HFFc6 (cell line): ENCODE measurements at regions not wholly inside any gene's neighbourhood (a gene's known extent, or its start where the extent isn't known, plus 50 kb on each side); places are given as distances from the start of the nearest gene placed in this dataset.

Experiments used
- DNase-seq: peaks from one replicate; pipeline ENCODE4 v3.0.0-alpha.2; 2018
- H3K27ac Mint-ChIP-seq: 2 replicates; pipeline ENCODE4 v1.8.0; 2020; ENCODE audit warnings: mild to moderate bottlenecking, mixed read lengths
- H3K27me3 Mint-ChIP-seq: 2 replicates; pipeline ENCODE4 v1.8.0; 2021; ENCODE audit warnings: mild to moderate bottlenecking, moderate library complexity, mixed read lengths; ENCODE audit not compliant: insufficient read depth
- H3K36me3 Mint-ChIP-seq: 2 replicates; pipeline ENCODE4 v1.8.0; 2021; ENCODE audit warnings: low read depth, mixed read lengths
- H3K4me1 Mint-ChIP-seq: 2 replicates; pipeline ENCODE4 v1.8.0; 2020; ENCODE audit warnings: low read depth, mixed read lengths
- H3K4me3 Mint-ChIP-seq: 2 replicates; pipeline ENCODE4 v1.8.0; 2020; ENCODE audit warnings: mild to moderate bottlenecking, moderate library complexity, mixed read lengths
- H3K9me3 Mint-ChIP-seq: 2 replicates; pipeline ENCODE4 v1.8.0; 2020; ENCODE audit warnings: mild to moderate bottlenecking, mixed read lengths
- TF ChIP-seq, protein P1 (sequence below): fragments of 200-600 bp; sonication (generic); IDR thresholded peaks from 2 replicates; pipeline ENCODE4 v1.5.0; 2021; ENCODE audit warnings: antibody characterized with exemption, mild to moderate bottlenecking

GRCh38 chr4:81769244-81769643, 297.5 kb upstream of the RASGEF1B start:
- Mint-ChIP-seq H3K4me1 (no peaks in the 10 kb centered on the region), H3K27ac (no peak overlapping the region), H3K4me3 (no peak overlapping the region), H3K36me3 (no peaks in the 10 kb centered on the region), H3K9me3 (peaks cover 20% of the 10 kb centered on the region), H3K27me3 (peaks cover 2% of the 10 kb centered on the region; the same call in 1 of the 2 replicates)
- TF ChIP-seq, protein P1, sequence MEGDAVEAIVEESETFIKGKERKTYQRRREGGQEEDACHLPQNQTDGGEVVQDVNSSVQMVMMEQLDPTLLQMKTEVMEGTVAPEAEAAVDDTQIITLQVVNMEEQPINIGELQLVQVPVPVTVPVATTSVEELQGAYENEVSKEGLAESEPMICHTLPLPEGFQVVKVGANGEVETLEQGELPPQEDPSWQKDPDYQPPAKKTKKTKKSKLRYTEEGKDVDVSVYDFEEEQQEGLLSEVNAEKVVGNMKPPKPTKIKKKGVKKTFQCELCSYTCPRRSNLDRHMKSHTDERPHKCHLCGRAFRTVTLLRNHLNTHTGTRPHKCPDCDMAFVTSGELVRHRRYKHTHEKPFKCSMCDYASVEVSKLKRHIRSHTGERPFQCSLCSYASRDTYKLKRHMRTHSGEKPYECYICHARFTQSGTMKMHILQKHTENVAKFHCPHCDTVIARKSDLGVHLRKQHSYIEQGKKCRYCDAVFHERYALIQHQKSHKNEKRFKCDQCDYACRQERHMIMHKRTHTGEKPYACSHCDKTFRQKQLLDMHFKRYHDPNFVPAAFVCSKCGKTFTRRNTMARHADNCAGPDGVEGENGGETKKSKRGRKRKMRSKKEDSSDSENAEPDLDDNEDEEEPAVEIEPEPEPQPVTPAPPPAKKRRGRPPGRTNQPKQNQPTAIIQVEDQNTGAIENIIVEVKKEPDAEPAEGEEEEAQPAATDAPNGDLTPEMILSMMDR, result no peak
- DNase-seq, result no peak

- peaks cover 22% of the 10 kb centered on the region for H3K9me3 Mint-ChIP-seq
- no peak for DNase-seq
- H3K27ac Mint-ChIP-seq, result no peak overlapping the region
- no peaks in the 10 kb centered on the region for H3K36me3 Mint-ChIP-seq
- H3K4me1 Mint-ChIP-seq, result no peaks in the 10 kb centered on the region
- H3K27me3 Mint-ChIP-seq, result no peaks in the 10 kb centered on the region
- no peak overlapping the region for H3K4me3 Mint-ChIP-seq
- TF ChIP-seq, protein P1, result no peak
Measured at GRCh38 chr4:81758574-81759264, 287.0 kb upstream of the RASGEF1B start.

GRCh38 chr4:81757691-81758090, 286.0 kb upstream of the RASGEF1B start:
- H3K4me3 Mint-ChIP-seq, result no peak overlapping the region
- H3K4me1 Mint-ChIP-seq, result no peaks in the 10 kb centered on the region
- no peaks in the 10 kb centered on the region for H3K36me3 Mint-ChIP-seq
- DNase-seq, result no peak
- no peaks in the 10 kb centered on the region for H3K27me3 Mint-ChIP-seq
- TF ChIP-seq, protein P1, result no peak
- no peak overlapping the region for H3K27ac Mint-ChIP-seq
- peaks cover 24% of the 10 kb centered on the region for H3K9me3 Mint-ChIP-seq

DNA sequence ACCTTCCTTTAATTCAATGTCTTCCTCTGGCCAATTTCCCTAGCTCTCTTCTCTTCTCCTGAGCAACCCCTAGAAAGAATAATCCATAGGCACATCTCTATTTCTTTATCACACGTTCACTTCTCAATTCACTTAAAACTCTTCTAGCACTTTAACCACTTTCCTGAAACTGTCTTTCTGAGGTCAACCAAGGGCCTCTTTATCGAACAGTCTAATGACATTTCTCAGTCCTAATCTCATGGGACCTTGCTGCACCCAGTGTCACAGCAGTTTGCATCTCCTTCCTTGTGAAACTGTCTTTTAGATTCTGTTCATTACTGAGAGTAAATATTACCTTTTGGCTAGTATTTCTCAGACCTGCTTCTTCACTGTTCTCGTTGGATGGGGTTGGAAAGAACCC, 285.3 kb upstream of the RASGEF1B start:
- H3K4me3 Mint-ChIP-seq, result no peak overlapping the region
- H3K36me3 Mint-ChIP-seq, result no peaks in the 10 kb centered on the region
- no peak for DNase-seq
- H3K9me3 Mint-ChIP-seq, result peaks cover 17% of the 10 kb centered on the region
- H3K4me1 Mint-ChIP-seq, result no peaks in the 10 kb centered on the region
- H3K27me3 Mint-ChIP-seq, result no peaks in the 10 kb centered on the region
- TF ChIP-seq, protein P1, result no peak
- no peak overlapping the region for H3K27ac Mint-ChIP-seq

DNA sequence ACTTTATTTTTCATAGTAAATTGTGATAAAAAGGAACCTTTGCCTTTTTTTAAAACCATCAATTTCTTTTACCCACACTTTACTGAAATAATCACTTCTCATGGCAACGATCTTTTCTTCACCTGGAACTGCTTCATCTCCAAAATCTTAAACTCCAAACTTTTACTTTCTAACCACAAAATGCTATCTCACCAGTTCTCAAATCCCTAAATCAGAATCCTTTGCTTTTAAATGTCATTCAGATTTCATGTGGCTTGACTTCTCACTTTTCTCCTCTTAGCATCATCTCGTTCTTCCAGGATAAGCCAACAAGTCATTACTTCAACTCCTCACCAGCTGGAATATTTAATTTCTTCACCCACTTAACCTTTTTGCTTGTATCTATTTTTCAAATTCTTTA, 284.3 kb upstream of the RASGEF1B start:
- H3K4me1 Mint-ChIP-seq, result no peaks in the 10 kb centered on the region
- H3K4me3 Mint-ChIP-seq, result no peak overlapping the region
- TF ChIP-seq, protein P1, result no peak
- no peak for DNase-seq
- H3K9me3 Mint-ChIP-seq, result peaks cover 16% of the 10 kb centered on the region
- no peaks in the 10 kb centered on the region for H3K36me3 Mint-ChIP-seq
- no peak overlapping the region for H3K27ac Mint-ChIP-seq
- H3K27me3 Mint-ChIP-seq, result no peaks in the 10 kb centered on the region
